HEK293T (cell line): ENCODE measurements at regions not wholly inside any gene's neighbourhood (a gene's known extent, or its start where the extent isn't known, plus 50 kb on each side); places are given as distances from the start of the nearest gene placed in this dataset.

Source experiments
- HDGF ChIP-seq: fragments of 450-650 bp; IDR thresholded peaks from 2 replicates; pipeline ENCODE4 v1.6.1; 2017; ENCODE audit warnings: antibody characterized with exemption, borderline replicate concordance
- LEF1 ChIP-seq: fragments of 450-650 bp; IDR thresholded peaks from 2 replicates; pipeline ENCODE4 v1.6.1; 2017; ENCODE audit warnings: mild to moderate bottlenecking, borderline replicate concordance
- NFRKB ChIP-seq: fragments of 450-650 bp; IDR thresholded peaks from 2 replicates; pipeline ENCODE4 v1.6.1; 2016; ENCODE audit warnings: mild to moderate bottlenecking, moderate library complexity
- SP1 ChIP-seq: fragments of 450-650 bp; IDR thresholded peaks from 2 replicates; pipeline ENCODE4 v1.6.1; 2017
- SUZ12 ChIP-seq: fragments of 450-650 bp; IDR thresholded peaks from 2 replicates; pipeline ENCODE4 v1.6.1; 2016; ENCODE audit warnings: mild to moderate bottlenecking
- TARDBP ChIP-seq: fragments of 450-650 bp; IDR thresholded peaks from 2 replicates; pipeline ENCODE4 v1.6.1; 2016
- ZNF384 ChIP-seq: fragments of 450-650 bp; IDR thresholded peaks from 2 replicates; pipeline ENCODE4 v1.6.1; 2016

DNA sequence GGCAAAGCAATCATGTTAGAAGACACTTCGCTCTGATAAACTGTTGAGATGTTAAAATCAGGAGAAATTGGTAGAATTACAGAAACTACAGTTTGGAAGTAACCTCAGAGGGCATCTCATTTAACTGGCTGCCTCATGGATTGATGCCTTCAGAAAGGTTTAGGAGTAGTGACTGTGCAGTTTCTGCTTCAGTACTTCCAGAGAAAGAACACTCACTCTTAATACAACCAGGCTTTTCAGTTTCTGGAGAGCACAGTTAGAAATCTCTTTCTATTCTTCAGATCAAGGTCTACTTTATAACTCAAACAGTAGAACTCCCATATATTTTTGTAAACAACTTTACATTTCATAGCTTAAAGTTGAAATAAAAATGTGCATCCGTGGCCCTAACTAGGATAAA lies 1358.9 kb upstream of the LRRTM3 start:
- TF ChIP-seq ZNF384 (no peak), HDGF (no peak), TARDBP (no peak), SUZ12 (no peak), LEF1 (no peak), SP1 (no peak), NFRKB (no peak)
